Endothelial cell of umbilical vein (primary cell): ENCODE measurements at regions not wholly inside any gene's neighbourhood (a gene's known extent, or its start where the extent isn't known, plus 50 kb on each side); places are given as distances from the start of the nearest gene placed in this dataset.

Experiments
- BruUV-seq: library from RNA; stranded (reverse); fragments of 400-500 nt; replicated peaks from 2 replicates; lab custom pipeline; 2021; lab: Mats Ljungman, UMichigan
- CTCF ChIA-PET: fragments of 300-600, 350-600 bp; sonication (Branson Sonifier 250); formaldehyde crosslinking; loops from one replicate; lab custom pipeline; 2021; ENCODE audit warnings: antibody characterized with exemption, inconsistent platforms; lab: Charles Lee
- POLR2A ChIA-PET: fragments of 300-600, 350-600 bp; sonication (Branson Sonifier 250); formaldehyde crosslinking; loops from one replicate; lab custom pipeline; 2021; ENCODE audit warnings: antibody characterized with exemption, inconsistent platforms; lab: Charles Lee
- DNase-seq: peaks from one replicate; pipeline ENCODE4 v3.0.0-alpha.2; 2011; ENCODE audit warnings: low read depth, low spot score
- FAIRE-seq: peaks from 2 replicates; lab custom pipeline; 2011; peaks lifted over from hg19 to GRCh38; lab: Jason Lieb, UNC
- H2AFZ ChIP-seq: 2 replicates; pipeline ENCODE4 v1.6.0; 2012; ENCODE audit warnings: low read depth, low read length, control low read depth, inconsistent platforms
- H3K27ac ChIP-seq: 2 replicates; pipeline ENCODE4 v1.5.1; 2011; ENCODE audit warnings: low read depth, mild to moderate bottlenecking, control low read depth, low read length, moderate library complexity; ENCODE audit not compliant: insufficient read depth
- H3K27me3 ChIP-seq, 2 experiments: 2 replicates each; pipeline versions ENCODE4 v1.6.0 to v1.6.1; 2011; ENCODE audit warnings: low read length in 2 of 2, mixed read lengths in 1 of 2; ENCODE audit not compliant: control insufficient read depth in 2 of 2, insufficient read depth in 2 of 2
- H3K36me3 ChIP-seq, 2 experiments: 2 replicates in 1 of 2; 3 replicates in 1 of 2; pipeline ENCODE4 v1.5.1; 2011; ENCODE audit warnings: low read length in 2 of 2, mild to moderate bottlenecking in 1 of 2, moderate library complexity in 1 of 2; ENCODE audit not compliant: control insufficient read depth in 2 of 2, insufficient read depth in 2 of 2; ENCODE audit errors: extremely low read depth in 1 of 2
- H3K4me1 ChIP-seq: 3 replicates; pipeline ENCODE4 v1.5.1; 2011; ENCODE audit warnings: mild to moderate bottlenecking, low read length; ENCODE audit not compliant: control insufficient read depth, insufficient read depth; ENCODE audit errors: extremely low read depth
- H3K4me2 ChIP-seq: 2 replicates; pipeline ENCODE4 v1.6.1; 2011; ENCODE audit warnings: low read length, control low read depth, mixed read lengths; ENCODE audit not compliant: insufficient read depth
- H3K4me3 ChIP-seq, 3 experiments: fragments of 200-600 bp in 1 of 3; sonication (generic), shearing (Covaris generic) in 1 of 3; replicated peaks in 1 of 3; 2 replicates each; pipeline ENCODE4 v1.5.1; 2011 to 2016; ENCODE audit warnings: control low read depth in 3 of 3, low read length in 3 of 3, mild to moderate bottlenecking in 2 of 3, inconsistent platforms in 1 of 3, low read depth in 1 of 3, moderate library complexity in 1 of 3; ENCODE audit not compliant: insufficient read depth in 1 of 3
- H3K79me2 ChIP-seq: 2 replicates; pipeline ENCODE4 v1.6.0; 2012; ENCODE audit warnings: low read length, inconsistent platforms; ENCODE audit not compliant: control insufficient read depth, insufficient read depth
- H3K9ac ChIP-seq: replicated peaks from 2 replicates; pipeline ENCODE3; 2011; ENCODE audit warnings: low read length, control low read depth; ENCODE audit not compliant: insufficient read depth; ENCODE audit errors: extremely low read depth
- H3K9me1 ChIP-seq: replicated peaks from 3 replicates; pipeline ENCODE4 v1.6.0; 2011; ENCODE audit warnings: mild to moderate bottlenecking, low read length; ENCODE audit not compliant: control insufficient read depth, insufficient read depth; ENCODE audit errors: extremely low read depth
- H3K9me3 ChIP-seq: replicated peaks from 2 replicates; pipeline ENCODE4 v1.5.1; 2012; ENCODE audit warnings: low read length, inconsistent platforms; ENCODE audit not compliant: control insufficient read depth, insufficient read depth
- H4K20me1 ChIP-seq: replicated peaks from 2 replicates; pipeline ENCODE3; 2011; ENCODE audit warnings: mild to moderate bottlenecking, low read length; ENCODE audit not compliant: control insufficient read depth, insufficient read depth; ENCODE audit errors: extremely low read depth
- CTCF ChIP-seq, 2 donors: IDR thresholded peaks; 1 replicate in 1 of 2; 2 replicates in 1 of 2; pipeline ENCODE4 v1.5.1; 2011; ENCODE audit warnings: low read length in 2 of 2, mild to moderate bottlenecking in 2 of 2, moderate library complexity in 2 of 2, control low read depth in 1 of 2, inconsistent platforms in 1 of 2, low read depth in 1 of 2; ENCODE audit not compliant: insufficient read depth in 1 of 2; ENCODE audit errors: extremely low read depth in 1 of 2
- GATA2 ChIP-seq: IDR thresholded peaks from 2 replicates; pipeline ENCODE4 v1.7.0; 2011; ENCODE audit warnings: low read depth, mild to moderate bottlenecking, moderate library complexity, mixed read lengths, low read length; ENCODE audit not compliant: insufficient read length, insufficient read depth
- JUN ChIP-seq: IDR thresholded peaks from 2 replicates; pipeline ENCODE4 v1.6.1; 2011; ENCODE audit warnings: borderline replicate concordance, low read depth; ENCODE audit not compliant: insufficient read length, insufficient read depth
- MAX ChIP-seq: IDR thresholded peaks from 2 replicates; pipeline ENCODE4 v1.6.1; 2011; ENCODE audit not compliant: insufficient read depth, insufficient read length
- MYC ChIP-seq: IDR thresholded peaks from one replicate; pipeline ENCODE4 v1.6.1; 2011; ENCODE audit warnings: mild to moderate bottlenecking, low read depth, low read length
- POLR2A ChIP-seq: IDR thresholded peaks from 2 replicates; pipeline ENCODE4 v1.6.1; 2012; ENCODE audit warnings: low read depth, mild to moderate bottlenecking, control low read depth, low read length
- POLR2AphosphoS5 ChIP-seq: IDR thresholded peaks from 2 replicates; pipeline ENCODE4 v1.6.1; 2012; ENCODE audit warnings: low read depth, mild to moderate bottlenecking, control low read depth, low read length, moderate library complexity; ENCODE audit not compliant: insufficient read depth
- dilution Hi-C: fragments of 300-500 bp; cut with MboI; formaldehyde crosslinking; loops from one replicate; pipeline ENCODE4 v1.15.0; 2019; ENCODE audit warnings: low sequenced_read_pairs; ENCODE audit not compliant: extremely low pct_ligation_motif_present
- intact Hi-C: fragments of 100-400 bp; cut with micrococcal nuclease; formaldehyde crosslinking; loops from one replicate; pipeline ENCODE4 v1.10.0; 2022

- no peak overlapping the region for H3K9ac ChIP-seq
- intact Hi-C loops (no loop called here), dilution Hi-C loops (no loop called here)
- H2AFZ ChIP-seq: no peak overlapping the region
- H3K79me2 ChIP-seq: peaks cover 30% of the 10 kb centered on the region
- DNase-seq (no peak), FAIRE-seq (no peak)
- TF ChIP-seq MAX (no peak), CTCF (IDR thresholded peaks at IDR 0.05; ENCODE audit: extremely low read depth in 1 of 2, insufficient read depth in 1 of 2, low read depth in 1 of 2, low read length in 2 of 2) (no peak), POLR2A (no peak), POLR2AphosphoS5 (no peak), GATA2 (no peak), MYC (no peak), JUN (no peak)
- H3K9me3 ChIP-seq: no peaks in the 10 kb centered on the region
- H3K4me3 ChIP-seq: no peak overlapping the region
- ChIA-PET CTCF (interaction anchor here (1.1 to 2.3 kb wide), 3 partner anchors 22 to 95 kb away, joined by 3 to 7 read pairs (median 3); no protein-coding TSS in a partner anchor), POLR2A (no interaction called here)
- peaks cover 27% of the 10 kb centered on the region for H3K4me1 ChIP-seq
- no TSS peak for BruUV-seq
- no peaks in the 10 kb centered on the region for H3K27me3 ChIP-seq
- no peaks in the 10 kb centered on the region for H3K9me1 ChIP-seq
- no peak overlapping the region for H3K4me2 ChIP-seq
- no peak overlapping the region for H3K27ac ChIP-seq
- H4K20me1 ChIP-seq: peaks cover 2% of the 10 kb centered on the region
- H3K36me3 ChIP-seq: no peaks in the 10 kb centered on the region
These were observed 56.9 kb upstream of the ECE1 start for GRCh38 chr1:21347072-21347581.
